Smooth muscle cell (in vitro differentiated cells): ENCODE measurements at regions not wholly inside any gene's neighbourhood (a gene's known extent, or its start where the extent isn't known, plus 50 kb on each side); places are given as distances from the start of the nearest gene placed in this dataset.

ENCODE experiments used
- DNase-seq: peaks from one replicate; lab custom pipeline; 2025; ENCODE audit not compliant: unreplicated experiment; lab: John Stamatoyannopoulos, UW
- H2AFZ ChIP-seq: fragments of 200-600 bp; sonication (generic); 2 replicates; pipeline ENCODE4 v1.6.0; 2016; ENCODE audit warnings: antibody characterized with exemption, low read depth, mild to moderate bottlenecking
- H3F3A ChIP-seq: fragments of 200-600 bp; sonication (generic); 2 replicates; pipeline ENCODE4 v1.6.0; 2017; ENCODE audit warnings: antibody characterized with exemption, low read depth
- H3K27ac ChIP-seq: fragments of 200-600 bp; sonication (generic); 2 replicates; pipeline ENCODE4 v1.5.1; 2016; ENCODE audit warnings: low read depth, mild to moderate bottlenecking
- H3K27me3 ChIP-seq: fragments of 200-600 bp; sonication (generic); 2 replicates; pipeline ENCODE4 v1.6.1; 2016; ENCODE audit warnings: low read depth, mild to moderate bottlenecking
- H3K36me3 ChIP-seq: fragments of 200-600 bp; sonication (generic); 2 replicates; pipeline ENCODE4 v1.5.1; 2016; ENCODE audit warnings: low read depth
- H3K4me1 ChIP-seq: fragments of 200-600 bp; sonication (generic); 2 replicates; pipeline ENCODE4 v1.5.1; 2016; ENCODE audit warnings: low read depth
- H3K4me2 ChIP-seq: fragments of 200-600 bp; sonication (generic); 2 replicates; pipeline ENCODE4 v1.6.0; 2016; ENCODE audit warnings: mild to moderate bottlenecking
- H3K4me3 ChIP-seq: fragments of 200-600 bp; sonication (generic); 2 replicates; pipeline ENCODE4 v1.5.1; 2016; ENCODE audit warnings: mild to moderate bottlenecking
- H3K79me2 ChIP-seq: fragments of 200-600 bp; sonication (generic); 2 replicates; pipeline ENCODE4 v1.6.0; 2016; ENCODE audit warnings: low read depth, mild to moderate bottlenecking
- H3K9ac ChIP-seq: fragments of 200-600 bp; sonication (generic); 2 replicates; pipeline ENCODE4 v1.6.0; 2016; ENCODE audit warnings: low read depth
- H3K9me3 ChIP-seq: fragments of 200-600 bp; sonication (generic); replicated peaks from 2 replicates; pipeline ENCODE4 v1.5.1; 2016; ENCODE audit warnings: low read depth
- H4K20me1 ChIP-seq: fragments of 200-600 bp; sonication (generic); 2 replicates; pipeline ENCODE4 v1.6.0; 2016; ENCODE audit warnings: low read depth
- WGBS: methylation state at CpG from one replicate; pipeline ENCODE4 v1.1.7; 2016; ENCODE audit warnings: low lambda C conversion rate; 5-methylcytosine and 5-hydroxymethylcytosine counted together
- TF ChIP-seq, protein P1 (sequence below): fragments of 200-600 bp; sonication (generic); IDR thresholded peaks from 2 replicates; pipeline ENCODE4 v1.5.1; 2017; ENCODE audit warnings: borderline replicate concordance, mild to moderate bottlenecking, antibody characterized with exemption; ENCODE audit not compliant: insufficient read depth, poor library complexity, severe bottlenecking

DNA sequence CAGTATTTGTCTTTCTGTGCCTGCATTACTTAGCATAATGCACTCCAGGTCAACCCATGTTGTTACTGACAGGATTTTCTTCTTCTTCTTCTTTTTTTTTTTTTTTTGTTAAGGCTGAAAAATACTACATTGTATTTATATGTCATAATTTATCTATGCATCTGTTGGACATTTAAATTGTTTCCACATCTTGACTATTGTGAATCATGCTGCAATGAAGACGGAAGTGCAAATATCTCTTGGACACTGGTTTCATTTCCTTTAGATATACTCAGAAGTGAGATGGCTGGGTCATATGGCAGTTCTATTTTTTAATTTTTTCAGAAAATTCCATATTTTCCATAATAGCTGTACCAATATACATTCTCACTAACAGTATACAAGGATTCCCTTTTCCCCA, 272.7 kb upstream of the PMFBP1 start:
- Histone ChIP-seq H3K4me1 (no peaks in the 10 kb centered on the region), H3K9me3 (no peaks in the 10 kb centered on the region), H3K4me2 (no peak overlapping the region), H3K27ac (no peak overlapping the region), H4K20me1 (no peaks in the 10 kb centered on the region), H3K9ac (no peak overlapping the region), H3F3A (no peaks in the 10 kb centered on the region), H3K79me2 (no peaks in the 10 kb centered on the region), H3K36me3 (no peaks in the 10 kb centered on the region), H2AFZ (no peak overlapping the region), H3K4me3 (no peak overlapping the region), H3K27me3 (no peaks in the 10 kb centered on the region)
- TF ChIP-seq, protein P1, sequence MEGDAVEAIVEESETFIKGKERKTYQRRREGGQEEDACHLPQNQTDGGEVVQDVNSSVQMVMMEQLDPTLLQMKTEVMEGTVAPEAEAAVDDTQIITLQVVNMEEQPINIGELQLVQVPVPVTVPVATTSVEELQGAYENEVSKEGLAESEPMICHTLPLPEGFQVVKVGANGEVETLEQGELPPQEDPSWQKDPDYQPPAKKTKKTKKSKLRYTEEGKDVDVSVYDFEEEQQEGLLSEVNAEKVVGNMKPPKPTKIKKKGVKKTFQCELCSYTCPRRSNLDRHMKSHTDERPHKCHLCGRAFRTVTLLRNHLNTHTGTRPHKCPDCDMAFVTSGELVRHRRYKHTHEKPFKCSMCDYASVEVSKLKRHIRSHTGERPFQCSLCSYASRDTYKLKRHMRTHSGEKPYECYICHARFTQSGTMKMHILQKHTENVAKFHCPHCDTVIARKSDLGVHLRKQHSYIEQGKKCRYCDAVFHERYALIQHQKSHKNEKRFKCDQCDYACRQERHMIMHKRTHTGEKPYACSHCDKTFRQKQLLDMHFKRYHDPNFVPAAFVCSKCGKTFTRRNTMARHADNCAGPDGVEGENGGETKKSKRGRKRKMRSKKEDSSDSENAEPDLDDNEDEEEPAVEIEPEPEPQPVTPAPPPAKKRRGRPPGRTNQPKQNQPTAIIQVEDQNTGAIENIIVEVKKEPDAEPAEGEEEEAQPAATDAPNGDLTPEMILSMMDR: no peak
- no peak for DNase-seq
- WGBS: 95% methylated on average over 1 of the region's 1 CpG

GRCh38 chr16:72443809-72444208, 271.9 kb upstream of the PMFBP1 start:
- no peaks in the 10 kb centered on the region for H3K27me3 ChIP-seq
- no peaks in the 10 kb centered on the region for H4K20me1 ChIP-seq
- H3K9ac ChIP-seq: no peak overlapping the region
- no peak for DNase-seq
- H3K27ac ChIP-seq: no peak overlapping the region
- no peak overlapping the region for H3K4me2 ChIP-seq
- no peaks in the 10 kb centered on the region for H3K4me1 ChIP-seq
- H3K9me3 ChIP-seq: no peaks in the 10 kb centered on the region
- TF ChIP-seq, protein P1: no peak
- WGBS: 89% methylated on average over 1 of the region's 1 CpG
- no peaks in the 10 kb centered on the region for H3F3A ChIP-seq
- H2AFZ ChIP-seq: no peak overlapping the region
- no peaks in the 10 kb centered on the region for H3K79me2 ChIP-seq
- H3K36me3 ChIP-seq: no peaks in the 10 kb centered on the region
- H3K4me3 ChIP-seq: no peak overlapping the region

DNA sequence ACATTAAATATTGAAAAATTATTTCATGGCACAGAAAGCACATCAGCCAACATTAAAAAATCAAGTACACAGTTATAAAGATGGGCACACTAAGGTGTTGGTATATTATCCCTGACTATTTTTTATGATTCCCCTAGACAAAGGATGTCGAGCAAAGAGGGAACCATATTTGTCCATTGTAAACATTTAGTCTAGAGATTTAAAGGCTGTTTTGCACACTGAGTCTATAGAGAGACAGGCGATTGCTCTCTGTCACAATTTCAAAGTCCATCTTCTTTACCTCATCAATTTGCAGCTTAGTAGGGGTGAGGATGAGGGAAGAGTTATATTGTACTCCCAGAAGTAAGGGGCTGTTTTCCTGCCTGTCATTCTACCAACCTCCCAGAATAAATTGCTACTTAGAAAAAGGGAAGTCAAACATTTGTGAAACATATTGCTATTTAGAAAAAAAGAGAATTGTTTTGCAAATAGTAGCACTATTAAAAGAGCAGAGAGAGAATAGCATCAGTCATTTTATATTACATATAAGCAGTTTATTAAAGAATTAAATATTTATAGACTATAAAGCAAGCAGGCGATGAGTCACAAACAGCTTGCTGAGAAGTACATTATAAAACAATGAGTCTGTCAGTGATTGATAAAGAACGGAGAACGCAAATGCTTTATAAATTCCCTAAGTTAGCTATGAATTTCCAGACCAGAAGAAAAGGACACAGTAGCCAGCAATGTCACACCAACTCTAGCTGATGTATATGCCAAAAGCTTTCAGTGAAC, 270.6 kb upstream of the PMFBP1 start:
- H3K4me1 ChIP-seq: no peaks in the 10 kb centered on the region
- no peak overlapping the region for H2AFZ ChIP-seq
- H3K4me3 ChIP-seq: no peak overlapping the region
- no peaks in the 10 kb centered on the region for H3K79me2 ChIP-seq
- TF ChIP-seq, protein P1: no peak
- H3K9ac ChIP-seq: no peak overlapping the region
- H3F3A ChIP-seq: no peaks in the 10 kb centered on the region
- H3K27me3 ChIP-seq: no peaks in the 10 kb centered on the region
- H3K36me3 ChIP-seq: no peaks in the 10 kb centered on the region
- DNase-seq: no peak
- no peaks in the 10 kb centered on the region for H3K9me3 ChIP-seq
- 95% methylated on average over 5 of the region's 5 CpGs for WGBS
- H3K27ac ChIP-seq: no peak overlapping the region
- no peak overlapping the region for H3K4me2 ChIP-seq
- no peaks in the 10 kb centered on the region for H4K20me1 ChIP-seq

GRCh38 chr16:72437891-72438290, 265.9 kb upstream of the PMFBP1 start:
- Histone ChIP-seq H3K9me3 (peaks cover 19% of the 10 kb centered on the region), H3K27me3 (no peaks in the 10 kb centered on the region), H3K27ac (no peak overlapping the region), H3K4me2 (no peak overlapping the region), H4K20me1 (no peaks in the 10 kb centered on the region), H3K36me3 (peaks cover 6% of the 10 kb centered on the region), H3F3A (no peaks in the 10 kb centered on the region), H3K4me3 (no peak overlapping the region), H3K9ac (no peak overlapping the region), H3K79me2 (no peaks in the 10 kb centered on the region), H3K4me1 (no peaks in the 10 kb centered on the region), H2AFZ (no peak overlapping the region)
- DNase-seq: no peak
- TF ChIP-seq, protein P1: no peak
